Endothelial cell of umbilical vein (primary cell): ENCODE measurements at regions not wholly inside any gene's neighbourhood (a gene's known extent, or its start where the extent isn't known, plus 50 kb on each side); places are given as distances from the start of the nearest gene placed in this dataset.

Experiments used
- EZH2 ChIP-seq: IDR thresholded peaks from 2 replicates; pipeline ENCODE4 v1.6.1; 2012; ENCODE audit warnings: borderline replicate concordance, low read depth, mild to moderate bottlenecking, moderate library complexity, low read length, inconsistent platforms; ENCODE audit not compliant: severe bottlenecking
- JUN ChIP-seq: IDR thresholded peaks from 2 replicates; pipeline ENCODE4 v1.6.1; 2011; ENCODE audit warnings: borderline replicate concordance, low read depth; ENCODE audit not compliant: insufficient read length, insufficient read depth
- POLR2A ChIP-seq: IDR thresholded peaks from 2 replicates; pipeline ENCODE4 v1.6.1; 2012; ENCODE audit warnings: low read depth, mild to moderate bottlenecking, control low read depth, low read length
- POLR2AphosphoS5 ChIP-seq: IDR thresholded peaks from 2 replicates; pipeline ENCODE4 v1.6.1; 2012; ENCODE audit warnings: low read depth, mild to moderate bottlenecking, control low read depth, low read length, moderate library complexity; ENCODE audit not compliant: insufficient read depth
- TF ChIP-seq, protein P1 (sequence below), 2 donors: IDR thresholded peaks; 1 replicate in 1 of 2; 2 replicates in 1 of 2; pipeline ENCODE4 v1.5.1; 2011; ENCODE audit warnings: low read length in 2 of 2, mild to moderate bottlenecking in 2 of 2, moderate library complexity in 2 of 2, control low read depth in 1 of 2, inconsistent platforms in 1 of 2, low read depth in 1 of 2; ENCODE audit not compliant: insufficient read depth in 1 of 2; ENCODE audit errors: extremely low read depth in 1 of 2
- TF ChIP-seq, protein P2 (sequence below): IDR thresholded peaks from 2 replicates; pipeline ENCODE4 v1.6.1; 2011; ENCODE audit not compliant: insufficient read depth, insufficient read length

DNA sequence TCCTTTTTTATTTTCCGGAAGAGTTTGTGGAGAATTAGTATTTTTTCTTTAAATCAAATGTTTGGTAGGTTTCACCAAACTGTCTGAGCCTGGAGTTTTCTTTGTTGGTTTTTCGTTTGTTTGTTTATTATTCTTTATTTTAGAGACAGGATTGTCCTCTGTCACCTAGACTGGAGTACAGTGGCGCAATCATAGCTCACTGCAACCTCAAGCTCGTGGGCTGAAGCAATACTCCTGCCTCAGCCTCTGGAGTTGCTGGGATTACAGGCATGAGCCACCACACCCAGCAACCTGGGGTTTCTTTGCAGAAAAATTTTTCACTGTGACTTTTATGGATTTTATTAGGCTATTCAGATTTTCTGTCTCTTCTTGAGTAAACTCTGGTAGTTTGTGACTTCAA, 120.2 kb upstream of the LOC128125822 start:
- TF ChIP-seq POLR2A (no peak), POLR2AphosphoS5 (no peak), EZH2 (no peak), JUN (no peak)
- TF ChIP-seq, protein P1, sequence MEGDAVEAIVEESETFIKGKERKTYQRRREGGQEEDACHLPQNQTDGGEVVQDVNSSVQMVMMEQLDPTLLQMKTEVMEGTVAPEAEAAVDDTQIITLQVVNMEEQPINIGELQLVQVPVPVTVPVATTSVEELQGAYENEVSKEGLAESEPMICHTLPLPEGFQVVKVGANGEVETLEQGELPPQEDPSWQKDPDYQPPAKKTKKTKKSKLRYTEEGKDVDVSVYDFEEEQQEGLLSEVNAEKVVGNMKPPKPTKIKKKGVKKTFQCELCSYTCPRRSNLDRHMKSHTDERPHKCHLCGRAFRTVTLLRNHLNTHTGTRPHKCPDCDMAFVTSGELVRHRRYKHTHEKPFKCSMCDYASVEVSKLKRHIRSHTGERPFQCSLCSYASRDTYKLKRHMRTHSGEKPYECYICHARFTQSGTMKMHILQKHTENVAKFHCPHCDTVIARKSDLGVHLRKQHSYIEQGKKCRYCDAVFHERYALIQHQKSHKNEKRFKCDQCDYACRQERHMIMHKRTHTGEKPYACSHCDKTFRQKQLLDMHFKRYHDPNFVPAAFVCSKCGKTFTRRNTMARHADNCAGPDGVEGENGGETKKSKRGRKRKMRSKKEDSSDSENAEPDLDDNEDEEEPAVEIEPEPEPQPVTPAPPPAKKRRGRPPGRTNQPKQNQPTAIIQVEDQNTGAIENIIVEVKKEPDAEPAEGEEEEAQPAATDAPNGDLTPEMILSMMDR (IDR thresholded peaks at IDR 0.05; ENCODE audit: extremely low read depth in 1 of 2, insufficient read depth in 1 of 2, low read depth in 1 of 2, low read length in 2 of 2), result no peak
- TF ChIP-seq, protein P2, sequence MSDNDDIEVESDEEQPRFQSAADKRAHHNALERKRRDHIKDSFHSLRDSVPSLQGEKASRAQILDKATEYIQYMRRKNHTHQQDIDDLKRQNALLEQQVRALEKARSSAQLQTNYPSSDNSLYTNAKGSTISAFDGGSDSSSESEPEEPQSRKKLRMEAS, result no peak
